GM23338 (cell line): ENCODE measurements at regions not wholly inside any gene's neighbourhood (a gene's known extent, or its start where the extent isn't known, plus 50 kb on each side); places are given as distances from the start of the nearest gene placed in this dataset.

Source experiments
- ATAC-seq: fragments of 200-7000 bp; cut with Tn5 transposase; 3 replicates; pipeline ENCODE4 v1.9.1; 2020
- DNase-seq: peaks from one replicate; pipeline ENCODE4 v3.0.0-alpha.2; 2015; ENCODE audit warnings: low spot score
- H2AFZ ChIP-seq: fragments of 200-600 bp; sonication (generic); 2 replicates; pipeline ENCODE4 v1.8.0; 2016; ENCODE audit warnings: antibody characterized with exemption, mild to moderate bottlenecking, moderate library complexity
- H3F3A ChIP-seq: fragments of 200-600 bp; sonication (generic); replicated peaks from 2 replicates; pipeline ENCODE4 v1.8.0; 2017; ENCODE audit warnings: antibody characterized with exemption, mixed run types, low read depth
- H3K27ac ChIP-seq: fragments of 200-600 bp; sonication (generic); 2 replicates; pipeline ENCODE4 v1.6.1; 2016; ENCODE audit warnings: low read depth
- H3K27me3 ChIP-seq: fragments of 200-600 bp; sonication (generic); 2 replicates; pipeline ENCODE4 v1.8.0; 2016; ENCODE audit warnings: mild to moderate bottlenecking, mixed run types, moderate library complexity; ENCODE audit not compliant: insufficient read depth
- H3K36me3 ChIP-seq: fragments of 200-600 bp; sonication (generic); 2 replicates; pipeline ENCODE4 v1.8.0; 2016; ENCODE audit warnings: mild to moderate bottlenecking; ENCODE audit not compliant: insufficient read depth
- H3K4me1 ChIP-seq: fragments of 200-600 bp; sonication (generic); 2 replicates; pipeline ENCODE4 v1.8.0; 2016; ENCODE audit warnings: mild to moderate bottlenecking, moderate library complexity; ENCODE audit not compliant: insufficient read depth
- H3K4me2 ChIP-seq: fragments of 200-600 bp; sonication (generic); 2 replicates; pipeline ENCODE4 v1.7.1; 2017; ENCODE audit warnings: mixed run types
- H3K4me3 ChIP-seq: fragments of 200-600 bp; sonication (generic); 2 replicates; pipeline ENCODE4 v1.6.1; 2016; ENCODE audit warnings: mixed run types
- H3K79me2 ChIP-seq: fragments of 200-600 bp; sonication (generic); replicated peaks from 2 replicates; pipeline ENCODE4 v1.8.0; 2017; ENCODE audit warnings: mild to moderate bottlenecking; ENCODE audit not compliant: insufficient read depth
- H3K9me2 ChIP-seq: fragments of 200-600 bp; sonication (generic); 2 replicates; pipeline ENCODE4 v1.8.0; 2017; ENCODE audit not compliant: insufficient read depth
- H4K20me1 ChIP-seq: fragments of 200-600 bp; sonication (generic); replicated peaks from 2 replicates; pipeline ENCODE4 v1.8.0; 2017; ENCODE audit warnings: mild to moderate bottlenecking; ENCODE audit not compliant: insufficient read depth
- H3K27ac Mint-ChIP-seq: 2 replicates; pipeline ENCODE4 v1.8.0; 2020; ENCODE audit warnings: inconsistent platforms, mild to moderate bottlenecking, moderate library complexity, mixed read lengths
- H3K27me3 Mint-ChIP-seq: 3 replicates; pipeline ENCODE4 v1.8.0; 2022; ENCODE audit warnings: low read depth, mild to moderate bottlenecking, moderate library complexity, mixed read lengths, inconsistent platforms; ENCODE audit not compliant: insufficient read depth, poor library complexity
- H3K36me3 Mint-ChIP-seq: 3 replicates; pipeline ENCODE4 v1.8.0; 2021; ENCODE audit warnings: low read depth, mild to moderate bottlenecking, inconsistent platforms, moderate library complexity, mixed read lengths
- H3K4me1 Mint-ChIP-seq: 3 replicates; pipeline ENCODE4 v1.8.0; 2020; ENCODE audit warnings: mild to moderate bottlenecking, inconsistent platforms, mixed read lengths
- H3K4me3 Mint-ChIP-seq: 3 replicates; pipeline ENCODE4 v1.8.0; 2021; ENCODE audit warnings: moderate library complexity, mild to moderate bottlenecking, inconsistent platforms, mixed read lengths
- H3K9me3 Mint-ChIP-seq: 3 replicates; pipeline ENCODE4 v1.8.0; 2020; ENCODE audit warnings: moderate library complexity, mild to moderate bottlenecking, inconsistent platforms, mixed read lengths
- CREB1 ChIP-seq: fragments of 250-450 bp; sonication (Bioruptor Pico); IDR thresholded peaks from 2 replicates; pipeline ENCODE4 v1.5.0; 2020; ENCODE audit warnings: low read depth, mild to moderate bottlenecking, moderate library complexity
- EZH2 ChIP-seq: fragments of 200-600 bp; sonication (generic); IDR thresholded peaks from one replicate; pipeline ENCODE4 v1.8.0; 2017; ENCODE audit warnings: antibody characterized with exemption, mild to moderate bottlenecking, low read depth; ENCODE audit not compliant: unreplicated experiment
- EZH2phosphoT487 ChIP-seq: fragments of 200-600 bp; sonication (generic); IDR thresholded peaks from one replicate; pipeline ENCODE4 v1.8.1; 2018; ENCODE audit warnings: antibody characterized with exemption; ENCODE audit not compliant: unreplicated experiment
- JUNB ChIP-seq: IDR thresholded peaks from one replicate; pipeline ENCODE4 v1.6.1; 2016; ENCODE audit warnings: antibody characterized with exemption; ENCODE audit not compliant: unreplicated experiment
- NANOG ChIP-seq: IDR thresholded peaks from 2 replicates; pipeline ENCODE4 v1.6.1; 2016; ENCODE audit warnings: antibody characterized with exemption, borderline replicate concordance
- POLR2AphosphoS5 ChIP-seq: IDR thresholded peaks from 2 replicates; pipeline ENCODE4 v1.6.1; 2016; ENCODE audit warnings: antibody characterized with exemption, low read depth
- STAT1 ChIP-seq: IDR thresholded peaks from one replicate; pipeline ENCODE4 v1.6.1; 2016; ENCODE audit warnings: antibody characterized with exemption; ENCODE audit not compliant: unreplicated experiment
- ZNF114 ChIP-seq: fragments of 250-450 bp; sonication (Bioruptor Pico); IDR thresholded peaks from 2 replicates; pipeline ENCODE4 v1.5.0; 2020; ENCODE audit warnings: mild to moderate bottlenecking, moderate library complexity
- ZNF331 ChIP-seq: fragments of 250-450 bp; sonication (Bioruptor Pico); IDR thresholded peaks from 2 replicates; pipeline ENCODE4 v1.5.0; 2020; ENCODE audit warnings: low read depth, mild to moderate bottlenecking, moderate library complexity
- TF ChIP-seq, protein P1 (sequence below): IDR thresholded peaks from 2 replicates; pipeline ENCODE4 v1.6.1; 2016; ENCODE audit warnings: antibody characterized with exemption
- TF ChIP-seq, protein P2 (sequence below): IDR thresholded peaks from one replicate; pipeline ENCODE4 v1.6.1; 2018; ENCODE audit warnings: antibody characterized with exemption; ENCODE audit not compliant: unreplicated experiment
- TF ChIP-seq, protein P3 (sequence below), 2 experiments: fragments of 200-600 bp in 1 of 2; sonication (generic) in 1 of 2; conservative IDR thresholded peaks; 2 replicates each; pipeline versions ENCODE4 v1.5.1 to v1.6.1; 2016 to 2017; ENCODE audit warnings: antibody characterized with exemption in 2 of 2, low read depth in 2 of 2, mild to moderate bottlenecking in 2 of 2, moderate library complexity in 1 of 2

DNA sequence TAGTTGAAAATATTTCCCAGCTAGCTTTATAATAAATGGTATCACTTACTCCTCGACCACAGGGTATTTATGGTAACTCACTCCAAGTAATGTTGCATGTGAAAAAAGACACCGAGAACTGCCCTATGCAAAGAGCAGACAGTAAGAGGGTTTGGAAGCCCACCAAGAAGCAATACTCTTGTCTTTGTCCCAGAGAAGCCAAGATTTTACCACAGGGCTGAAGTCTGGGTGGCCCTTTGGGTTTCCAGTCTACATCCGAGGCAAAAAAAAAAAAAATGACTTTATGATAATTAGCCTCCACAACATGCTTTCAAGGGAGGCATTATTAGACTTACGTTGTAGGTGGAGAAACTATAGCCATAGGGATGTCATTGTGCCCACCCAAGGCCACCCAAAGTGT, 83.6 kb downstream of the CCDC34 start (continued):
- TF ChIP-seq, protein P1, sequence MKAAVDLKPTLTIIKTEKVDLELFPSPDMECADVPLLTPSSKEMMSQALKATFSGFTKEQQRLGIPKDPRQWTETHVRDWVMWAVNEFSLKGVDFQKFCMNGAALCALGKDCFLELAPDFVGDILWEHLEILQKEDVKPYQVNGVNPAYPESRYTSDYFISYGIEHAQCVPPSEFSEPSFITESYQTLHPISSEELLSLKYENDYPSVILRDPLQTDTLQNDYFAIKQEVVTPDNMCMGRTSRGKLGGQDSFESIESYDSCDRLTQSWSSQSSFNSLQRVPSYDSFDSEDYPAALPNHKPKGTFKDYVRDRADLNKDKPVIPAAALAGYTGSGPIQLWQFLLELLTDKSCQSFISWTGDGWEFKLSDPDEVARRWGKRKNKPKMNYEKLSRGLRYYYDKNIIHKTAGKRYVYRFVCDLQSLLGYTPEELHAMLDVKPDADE: no peak
- TF ChIP-seq NANOG (no peak), POLR2AphosphoS5 (no peak), ZNF114 (no peak), ZNF331 (no peak)
- TF ChIP-seq, protein P2, sequence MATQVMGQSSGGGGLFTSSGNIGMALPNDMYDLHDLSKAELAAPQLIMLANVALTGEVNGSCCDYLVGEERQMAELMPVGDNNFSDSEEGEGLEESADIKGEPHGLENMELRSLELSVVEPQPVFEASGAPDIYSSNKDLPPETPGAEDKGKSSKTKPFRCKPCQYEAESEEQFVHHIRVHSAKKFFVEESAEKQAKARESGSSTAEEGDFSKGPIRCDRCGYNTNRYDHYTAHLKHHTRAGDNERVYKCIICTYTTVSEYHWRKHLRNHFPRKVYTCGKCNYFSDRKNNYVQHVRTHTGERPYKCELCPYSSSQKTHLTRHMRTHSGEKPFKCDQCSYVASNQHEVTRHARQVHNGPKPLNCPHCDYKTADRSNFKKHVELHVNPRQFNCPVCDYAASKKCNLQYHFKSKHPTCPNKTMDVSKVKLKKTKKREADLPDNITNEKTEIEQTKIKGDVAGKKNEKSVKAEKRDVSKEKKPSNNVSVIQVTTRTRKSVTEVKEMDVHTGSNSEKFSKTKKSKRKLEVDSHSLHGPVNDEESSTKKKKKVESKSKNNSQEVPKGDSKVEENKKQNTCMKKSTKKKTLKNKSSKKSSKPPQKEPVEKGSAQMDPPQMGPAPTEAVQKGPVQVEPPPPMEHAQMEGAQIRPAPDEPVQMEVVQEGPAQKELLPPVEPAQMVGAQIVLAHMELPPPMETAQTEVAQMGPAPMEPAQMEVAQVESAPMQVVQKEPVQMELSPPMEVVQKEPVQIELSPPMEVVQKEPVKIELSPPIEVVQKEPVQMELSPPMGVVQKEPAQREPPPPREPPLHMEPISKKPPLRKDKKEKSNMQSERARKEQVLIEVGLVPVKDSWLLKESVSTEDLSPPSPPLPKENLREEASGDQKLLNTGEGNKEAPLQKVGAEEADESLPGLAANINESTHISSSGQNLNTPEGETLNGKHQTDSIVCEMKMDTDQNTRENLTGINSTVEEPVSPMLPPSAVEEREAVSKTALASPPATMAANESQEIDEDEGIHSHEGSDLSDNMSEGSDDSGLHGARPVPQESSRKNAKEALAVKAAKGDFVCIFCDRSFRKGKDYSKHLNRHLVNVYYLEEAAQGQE: no peak

DNA sequence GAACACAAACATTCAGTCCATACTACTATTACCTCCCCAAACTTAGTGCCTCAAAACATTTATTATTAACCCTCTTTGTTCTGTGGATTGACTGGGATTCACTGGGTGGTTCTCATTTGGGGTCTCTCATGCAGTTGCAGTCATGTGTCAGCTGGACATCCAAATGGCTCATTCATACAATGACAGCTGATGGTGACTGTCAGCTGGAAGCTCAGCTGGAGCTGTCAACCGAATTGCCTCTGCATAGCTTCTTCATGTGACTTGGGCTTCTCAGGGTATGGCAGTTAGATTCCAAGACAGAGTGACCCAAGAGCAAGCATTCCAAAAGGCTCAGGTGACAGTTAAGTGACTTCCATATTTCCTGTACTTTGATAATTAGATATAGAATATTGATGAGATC, 85.2 kb downstream of the CCDC34 start:
- no peak overlapping the region for H3K4me3 ChIP-seq
- H4K20me1 ChIP-seq: no peaks in the 10 kb centered on the region
- Mint-ChIP-seq H3K36me3 (no peaks in the 10 kb centered on the region), H3K4me3 (no peak overlapping the region), H3K4me1 (peaks cover 3% of the 10 kb centered on the region; the same call in 2 of the 3 replicates), H3K9me3 (no peaks in the 10 kb centered on the region; the same call in 2 of the 3 replicates), H3K27me3 (no peaks in the 10 kb centered on the region), H3K27ac (no peak overlapping the region)
- ATAC-seq: no peak
- H2AFZ ChIP-seq: no peak overlapping the region
- peaks cover 3% of the 10 kb centered on the region; the same call in 1 of the 2 replicates for H3K4me1 ChIP-seq
- no peaks in the 10 kb centered on the region for H3K79me2 ChIP-seq
- H3K36me3 ChIP-seq: no peaks in the 10 kb centered on the region
- no peaks in the 10 kb centered on the region for H3F3A ChIP-seq
- no peak overlapping the region for H3K4me2 ChIP-seq
- no peak for DNase-seq
- H3K9me2 ChIP-seq: peaks cover 19% of the 10 kb centered on the region
- no peaks in the 10 kb centered on the region for H3K27me3 ChIP-seq
- no peak overlapping the region for H3K27ac ChIP-seq
- TF ChIP-seq CREB1 (no peak), ZNF114 (no peak), EZH2 (no peak), POLR2AphosphoS5 (no peak), EZH2phosphoT487 (no peak), STAT1 (no peak), NANOG (no peak), JUNB (no peak), ZNF331 (no peak)
- TF ChIP-seq, protein P1: no peak
- TF ChIP-seq, protein P3, sequence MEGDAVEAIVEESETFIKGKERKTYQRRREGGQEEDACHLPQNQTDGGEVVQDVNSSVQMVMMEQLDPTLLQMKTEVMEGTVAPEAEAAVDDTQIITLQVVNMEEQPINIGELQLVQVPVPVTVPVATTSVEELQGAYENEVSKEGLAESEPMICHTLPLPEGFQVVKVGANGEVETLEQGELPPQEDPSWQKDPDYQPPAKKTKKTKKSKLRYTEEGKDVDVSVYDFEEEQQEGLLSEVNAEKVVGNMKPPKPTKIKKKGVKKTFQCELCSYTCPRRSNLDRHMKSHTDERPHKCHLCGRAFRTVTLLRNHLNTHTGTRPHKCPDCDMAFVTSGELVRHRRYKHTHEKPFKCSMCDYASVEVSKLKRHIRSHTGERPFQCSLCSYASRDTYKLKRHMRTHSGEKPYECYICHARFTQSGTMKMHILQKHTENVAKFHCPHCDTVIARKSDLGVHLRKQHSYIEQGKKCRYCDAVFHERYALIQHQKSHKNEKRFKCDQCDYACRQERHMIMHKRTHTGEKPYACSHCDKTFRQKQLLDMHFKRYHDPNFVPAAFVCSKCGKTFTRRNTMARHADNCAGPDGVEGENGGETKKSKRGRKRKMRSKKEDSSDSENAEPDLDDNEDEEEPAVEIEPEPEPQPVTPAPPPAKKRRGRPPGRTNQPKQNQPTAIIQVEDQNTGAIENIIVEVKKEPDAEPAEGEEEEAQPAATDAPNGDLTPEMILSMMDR (conservative IDR thresholded peaks at IDR 0.05; ENCODE audit: low read depth in 2 of 2): no peak
- TF ChIP-seq, protein P2: no peak
